Natural killer cell (primary cell): ENCODE measurements at regions not wholly inside any gene's neighbourhood (a gene's known extent, or its start where the extent isn't known, plus 50 kb on each side); places are given as distances from the start of the nearest gene placed in this dataset.

ENCODE experiments used
- ATAC-seq, 3 donors: fragments of 150-1000 bp in 2 of 3; fragments of 200-7000 bp in 1 of 3; cut with Tn5 transposase; 1 replicate in 1 of 3; 2 replicates in 2 of 3; pipeline ENCODE4 v1.10.0; 2021; ENCODE audit warnings: mild to moderate bottlenecking in 2 of 3, moderate library complexity in 2 of 3
- DNase-seq, 2 donors: peaks; one replicate each; pipeline versions ENCODE4 v3.0.0 to v3.0.0-alpha.2; 2013 to 2021; ENCODE audit warnings: mixed read lengths in 1 of 2
- H3K27ac ChIP-seq: one replicate; pipeline ENCODE4 v1.5.1; 2013; ENCODE audit warnings: mild to moderate bottlenecking, low read length
- H3K27me3 ChIP-seq: one replicate; pipeline ENCODE4 v1.6.1; 2013; ENCODE audit warnings: low read length; ENCODE audit not compliant: control insufficient read depth, insufficient read depth
- H3K36me3 ChIP-seq: one replicate; pipeline ENCODE4 v1.6.1; 2013; ENCODE audit warnings: low read length; ENCODE audit not compliant: control insufficient read depth, insufficient read depth
- H3K4me1 ChIP-seq: one replicate; pipeline ENCODE4 v1.6.1; 2013; ENCODE audit warnings: low read length; ENCODE audit not compliant: control insufficient read depth, insufficient read depth
- H3K4me3 ChIP-seq: one replicate; pipeline ENCODE4 v1.5.1; 2013; ENCODE audit warnings: low read length
- H3K9me3 ChIP-seq: one replicate; pipeline ENCODE4 v1.6.1; 2013; ENCODE audit warnings: low read length; ENCODE audit not compliant: control insufficient read depth, insufficient read depth
- H3K27ac Mint-ChIP-seq, 2 donors: one replicate each; pipeline ENCODE4 v1.8.0; 2022; ENCODE audit warnings: mild to moderate bottlenecking in 2 of 2, mixed read lengths in 2 of 2, moderate library complexity in 1 of 2
- H3K27me3 Mint-ChIP-seq, 2 donors: one replicate each; pipeline ENCODE4 v1.8.0; 2022; ENCODE audit warnings: low read depth in 2 of 2, mixed read lengths in 2 of 2
- H3K36me3 Mint-ChIP-seq: one replicate; pipeline ENCODE4 v1.8.0; 2022; ENCODE audit warnings: mixed read lengths
- H3K4me1 Mint-ChIP-seq, 2 donors: one replicate each; pipeline ENCODE4 v1.8.0; 2022; ENCODE audit warnings: mixed read lengths in 2 of 2
- H3K4me3 Mint-ChIP-seq: one replicate; pipeline ENCODE4 v1.8.0; 2022; ENCODE audit warnings: mild to moderate bottlenecking, moderate library complexity, mixed read lengths
- H3K9me3 Mint-ChIP-seq, 2 donors: one replicate each; pipeline ENCODE4 v1.8.0; 2022; ENCODE audit warnings: mixed read lengths in 2 of 2
- CTCF ChIP-seq: fragments of 200-600 bp; IDR thresholded peaks from one replicate; pipeline ENCODE4 v1.8.0; 2022; ENCODE audit warnings: antibody characterized with exemption
- WGBS: methylation state at CpG from one replicate; pipeline ENCODE4 v1.1.7; 2013; ENCODE audit warnings: missing lambda C conversion rate; ENCODE audit not compliant: insufficient coverage; 5-methylcytosine and 5-hydroxymethylcytosine counted together
- intact Hi-C: fragments of 100-400 bp; cut with micrococcal nuclease; formaldehyde crosslinking; loops from one replicate; pipeline ENCODE4 v1.14.2; 2022

DNA sequence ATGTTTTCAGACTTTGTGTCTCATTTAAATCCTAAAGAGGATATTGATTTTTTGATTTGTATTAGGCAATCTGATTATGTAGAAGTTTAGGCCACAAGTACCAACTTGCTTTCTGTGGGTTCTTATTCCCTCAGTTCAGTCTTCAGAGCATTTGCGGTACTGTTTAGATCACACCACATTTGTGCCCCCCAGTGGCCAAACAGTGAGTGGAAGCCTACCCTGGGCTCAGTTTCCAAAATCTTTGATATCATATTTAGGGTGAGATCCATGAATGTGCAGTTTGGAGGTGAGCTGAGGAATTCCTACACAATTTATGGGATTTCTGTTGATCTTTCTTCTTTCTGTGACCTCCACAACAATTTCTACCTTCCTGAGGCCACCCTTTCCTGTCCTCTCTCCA is 92.3 kb upstream of the FUT9 start:
- Histone ChIP-seq H3K4me3 (no peak overlapping the region), H3K4me1 (no peaks in the 10 kb centered on the region), H3K36me3 (no peaks in the 10 kb centered on the region), H3K27me3 (no peaks in the 10 kb centered on the region), H3K9me3 (no peaks in the 10 kb centered on the region), H3K27ac (no peak overlapping the region)
- Mint-ChIP-seq H3K4me3 (no peak overlapping the region), H3K4me1 (no peaks in the 10 kb centered on the region), H3K36me3 (no peaks in the 10 kb centered on the region), H3K27ac (no peak overlapping the region), H3K9me3 (peaks cover 0 to 2% of the 10 kb centered on the region in 2 donors), H3K27me3 (no peaks in the 10 kb centered on the region)
- no peak for TF ChIP-seq CTCF
- WGBS: 82% methylated on average over 1 of the region's 1 CpG
- intact Hi-C loops: no loop called here
- ATAC-seq (no peak), DNase-seq (no peak)

- TF ChIP-seq CTCF: no peak
- Histone ChIP-seq H3K27ac (no peak overlapping the region), H3K36me3 (no peaks in the 10 kb centered on the region), H3K4me3 (no peak overlapping the region), H3K4me1 (no peaks in the 10 kb centered on the region), H3K9me3 (no peaks in the 10 kb centered on the region), H3K27me3 (no peaks in the 10 kb centered on the region)
- WGBS: 100% methylated on average over 2 of the region's 2 CpGs
- intact Hi-C loops: no loop called here
- H3K9me3 Mint-ChIP-seq: peaks cover 2 to 3% of the 10 kb centered on the region in 2 donors
- no peak overlapping the region for H3K4me3 Mint-ChIP-seq
- no peaks in the 10 kb centered on the region for H3K36me3 Mint-ChIP-seq
- no peak overlapping the region for H3K27ac Mint-ChIP-seq
- H3K27me3 Mint-ChIP-seq: no peaks in the 10 kb centered on the region
- DNase-seq (no peak), ATAC-seq (no peak)
- no peaks in the 10 kb centered on the region for H3K4me1 Mint-ChIP-seq
Observed at GRCh38 chr6:95935736-95936135, 80.0 kb upstream of the FUT9 start.

DNA sequence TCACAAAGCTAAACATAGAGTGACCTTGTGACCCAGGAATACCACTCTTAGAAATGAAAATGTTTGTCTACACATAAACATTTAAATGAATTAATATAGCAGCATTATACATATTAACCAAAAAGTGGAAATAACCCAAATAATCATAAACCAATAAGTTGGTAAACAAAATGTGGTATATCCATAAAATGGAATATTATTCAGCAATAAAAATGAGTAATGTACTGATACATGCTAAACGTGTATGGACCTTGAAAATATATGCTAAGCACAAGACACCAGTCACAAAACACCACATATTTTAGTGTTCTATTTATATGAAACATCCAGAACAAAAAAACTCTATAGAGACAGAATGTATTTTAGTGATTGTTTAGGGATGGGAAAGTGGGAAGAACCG is 68.9 kb upstream of the FUT9 start:
- Histone ChIP-seq H3K27ac (no peak overlapping the region), H3K4me1 (no peaks in the 10 kb centered on the region), H3K4me3 (no peak overlapping the region), H3K36me3 (no peaks in the 10 kb centered on the region), H3K27me3 (no peaks in the 10 kb centered on the region), H3K9me3 (no peaks in the 10 kb centered on the region)
- no peaks in the 10 kb centered on the region for H3K36me3 Mint-ChIP-seq
- intact Hi-C loops: no loop called here
- H3K4me3 Mint-ChIP-seq: no peak overlapping the region
- ATAC-seq: no peak
- no peaks in the 10 kb centered on the region for H3K4me1 Mint-ChIP-seq
- DNase-seq: no peak
- no peak for TF ChIP-seq CTCF
- 93% methylated on average over 1 of the region's 2 CpGs for WGBS
- H3K27me3 Mint-ChIP-seq: no peaks in the 10 kb centered on the region
- peaks cover 9 to 12% of the 10 kb centered on the region in 2 donors for H3K9me3 Mint-ChIP-seq
- no peak overlapping the region for H3K27ac Mint-ChIP-seq

DNA sequence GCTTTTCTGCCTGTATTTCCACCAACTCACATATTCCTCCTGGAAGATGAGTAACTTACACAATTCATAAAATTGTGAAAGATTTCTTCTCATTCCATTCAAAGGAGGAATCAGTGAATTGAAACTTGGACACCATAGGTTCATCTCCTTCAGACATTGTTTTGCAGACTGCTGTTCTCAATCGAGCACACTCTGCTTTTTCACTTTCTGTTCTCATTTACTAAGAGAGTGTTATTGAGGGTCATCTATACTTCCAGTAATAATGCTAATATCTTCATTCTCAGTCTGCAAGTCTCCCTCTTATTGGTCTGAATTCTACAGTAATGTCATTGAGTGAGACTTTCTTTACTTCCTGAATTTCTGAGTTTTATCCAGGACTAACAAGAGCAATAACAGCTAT is 67.5 kb upstream of the FUT9 start:
- intact Hi-C loops: no loop called here
- 40% methylated on average over 1 of the region's 1 CpG for WGBS
- H3K27ac Mint-ChIP-seq: no peak overlapping the region

More for the DNA sequence above, 67.5 kb upstream of the FUT9 start:
- Mint-ChIP-seq H3K27me3 (no peaks in the 10 kb centered on the region), H3K9me3 (peaks cover 9 to 11% of the 10 kb centered on the region in 2 donors), H3K4me3 (no peak overlapping the region), H3K4me1 (no peaks in the 10 kb centered on the region), H3K36me3 (no peaks in the 10 kb centered on the region)
- ATAC-seq (no peak), DNase-seq (no peak)
- TF ChIP-seq CTCF: no peak
- H3K9me3 ChIP-seq: no peaks in the 10 kb centered on the region
- no peak overlapping the region for H3K27ac ChIP-seq
- H3K4me3 ChIP-seq: no peak overlapping the region
- no peaks in the 10 kb centered on the region for H3K4me1 ChIP-seq
- no peaks in the 10 kb centered on the region for H3K27me3 ChIP-seq
- H3K36me3 ChIP-seq: no peaks in the 10 kb centered on the region
